ENCODE measurements at regions not wholly inside any gene's neighbourhood (a gene's known extent, or its start where the extent isn't known, plus 50 kb on each side); places are given as distances from the start of the nearest gene placed in this dataset.
"Not testable (repeated sequence)": the region's sequence is repeated elsewhere in the genome, so short reads cannot be mapped to it uniquely, and the experiment has no call there.

DNA sequence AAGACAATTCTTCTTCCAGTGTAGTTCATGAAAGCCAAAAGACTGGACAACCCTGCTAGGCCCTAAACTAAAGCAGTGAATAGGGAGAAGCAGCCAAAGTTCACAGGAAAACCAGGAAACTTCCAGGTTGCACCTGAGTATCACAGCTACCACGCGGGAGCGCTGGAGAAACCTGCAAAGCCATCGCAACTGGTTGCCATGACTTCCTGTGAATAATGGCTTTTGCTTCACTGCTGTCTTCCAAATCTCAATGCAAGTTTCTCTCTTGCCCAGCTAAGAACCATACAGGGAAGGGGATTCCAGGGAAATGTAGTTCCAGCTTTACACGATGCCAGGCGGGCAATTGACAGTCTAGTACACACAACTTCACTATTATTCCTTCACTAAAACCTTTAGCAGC is 114.1 kb downstream of the GXYLT1 start:
- no peak overlapping the region for H3K4me3 Mint-ChIP-seq
- H3K4me1 Mint-ChIP-seq, result peaks cover 6% of the 10 kb centered on the region
- no peak overlapping the region for H3K27ac Mint-ChIP-seq (ENCODE audit: unreplicated experiment)

DNA sequence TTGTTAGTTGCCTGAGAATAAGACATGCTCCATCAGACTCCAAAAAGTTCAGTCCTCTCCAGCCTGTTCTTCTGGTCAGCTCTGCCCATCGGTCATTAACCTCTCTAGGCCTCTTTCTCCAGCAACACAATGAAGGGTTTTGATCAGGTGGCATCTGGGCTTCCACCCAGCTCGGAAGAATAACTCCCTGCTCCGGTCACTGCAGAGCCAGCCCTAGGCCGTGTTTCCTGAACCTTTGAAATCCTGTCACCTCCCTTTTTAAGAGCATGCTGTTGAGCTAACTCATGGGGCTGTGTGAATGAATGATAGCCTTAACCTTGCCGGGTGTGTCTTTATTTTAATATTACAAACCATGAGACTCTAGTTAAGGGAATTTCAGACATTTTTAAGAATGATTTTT is 117.1 kb downstream of the GXYLT1 start:
- Mint-ChIP-seq H3K27ac (ENCODE audit: unreplicated experiment) (no peak overlapping the region), H3K27me3 (ENCODE audit: low read depth) (no peaks in the 10 kb centered on the region), H3K36me3 (ENCODE audit: low read depth) (no peaks in the 10 kb centered on the region), H3K4me3 (no peak overlapping the region), H3K9me3 (peaks cover 2% of the 10 kb centered on the region), H3K4me1 (peaks cover 17% of the 10 kb centered on the region)
- no peak for DNase-seq (ENCODE audit: low read depth, low spot score)
- TF ChIP-seq, protein P1, sequence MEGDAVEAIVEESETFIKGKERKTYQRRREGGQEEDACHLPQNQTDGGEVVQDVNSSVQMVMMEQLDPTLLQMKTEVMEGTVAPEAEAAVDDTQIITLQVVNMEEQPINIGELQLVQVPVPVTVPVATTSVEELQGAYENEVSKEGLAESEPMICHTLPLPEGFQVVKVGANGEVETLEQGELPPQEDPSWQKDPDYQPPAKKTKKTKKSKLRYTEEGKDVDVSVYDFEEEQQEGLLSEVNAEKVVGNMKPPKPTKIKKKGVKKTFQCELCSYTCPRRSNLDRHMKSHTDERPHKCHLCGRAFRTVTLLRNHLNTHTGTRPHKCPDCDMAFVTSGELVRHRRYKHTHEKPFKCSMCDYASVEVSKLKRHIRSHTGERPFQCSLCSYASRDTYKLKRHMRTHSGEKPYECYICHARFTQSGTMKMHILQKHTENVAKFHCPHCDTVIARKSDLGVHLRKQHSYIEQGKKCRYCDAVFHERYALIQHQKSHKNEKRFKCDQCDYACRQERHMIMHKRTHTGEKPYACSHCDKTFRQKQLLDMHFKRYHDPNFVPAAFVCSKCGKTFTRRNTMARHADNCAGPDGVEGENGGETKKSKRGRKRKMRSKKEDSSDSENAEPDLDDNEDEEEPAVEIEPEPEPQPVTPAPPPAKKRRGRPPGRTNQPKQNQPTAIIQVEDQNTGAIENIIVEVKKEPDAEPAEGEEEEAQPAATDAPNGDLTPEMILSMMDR (conservative IDR thresholded peaks at IDR 0.05), result no peak

More for the DNA sequence above, 114.1 kb downstream of the GXYLT1 start:
- H3K36me3 Mint-ChIP-seq (ENCODE audit: low read depth), result no peaks in the 10 kb centered on the region
- DNase-seq (ENCODE audit: low read depth, low spot score), result no peak
- H3K27me3 Mint-ChIP-seq (ENCODE audit: low read depth), result no peaks in the 10 kb centered on the region
- peaks cover 2% of the 10 kb centered on the region for H3K9me3 Mint-ChIP-seq
- TF ChIP-seq, protein P1 (conservative IDR thresholded peaks at IDR 0.05), result no peak

DNA sequence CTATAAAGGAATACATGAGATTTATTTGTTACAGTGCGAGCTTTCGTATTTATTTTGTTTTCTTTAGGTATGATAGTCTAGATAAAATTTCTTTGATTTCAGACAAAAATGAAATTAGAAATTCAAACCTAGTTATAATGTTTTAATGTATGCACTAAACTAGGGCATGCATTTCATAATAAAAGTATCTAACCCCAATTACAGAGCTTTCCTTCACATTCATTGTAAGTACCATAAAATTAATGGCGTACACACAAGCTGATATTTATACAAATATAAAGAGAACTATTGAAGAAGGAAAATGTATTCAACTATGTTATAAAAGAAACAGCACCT is 120.2 kb downstream of the GXYLT1 start:
- no peak overlapping the region for H3K27ac Mint-ChIP-seq (ENCODE audit: unreplicated experiment)
- TF ChIP-seq, protein P1 (conservative IDR thresholded peaks at IDR 0.05), result peak; percentile 29
- no peaks in the 10 kb centered on the region for H3K27me3 Mint-ChIP-seq (ENCODE audit: low read depth)
- no peak overlapping the region for H3K4me3 Mint-ChIP-seq
- H3K36me3 Mint-ChIP-seq (ENCODE audit: low read depth), result no peaks in the 10 kb centered on the region
- peaks cover 21% of the 10 kb centered on the region for H3K4me1 Mint-ChIP-seq
- no peak for DNase-seq (ENCODE audit: low read depth, low spot score)
- peaks cover 2% of the 10 kb centered on the region for H3K9me3 Mint-ChIP-seq

DNA sequence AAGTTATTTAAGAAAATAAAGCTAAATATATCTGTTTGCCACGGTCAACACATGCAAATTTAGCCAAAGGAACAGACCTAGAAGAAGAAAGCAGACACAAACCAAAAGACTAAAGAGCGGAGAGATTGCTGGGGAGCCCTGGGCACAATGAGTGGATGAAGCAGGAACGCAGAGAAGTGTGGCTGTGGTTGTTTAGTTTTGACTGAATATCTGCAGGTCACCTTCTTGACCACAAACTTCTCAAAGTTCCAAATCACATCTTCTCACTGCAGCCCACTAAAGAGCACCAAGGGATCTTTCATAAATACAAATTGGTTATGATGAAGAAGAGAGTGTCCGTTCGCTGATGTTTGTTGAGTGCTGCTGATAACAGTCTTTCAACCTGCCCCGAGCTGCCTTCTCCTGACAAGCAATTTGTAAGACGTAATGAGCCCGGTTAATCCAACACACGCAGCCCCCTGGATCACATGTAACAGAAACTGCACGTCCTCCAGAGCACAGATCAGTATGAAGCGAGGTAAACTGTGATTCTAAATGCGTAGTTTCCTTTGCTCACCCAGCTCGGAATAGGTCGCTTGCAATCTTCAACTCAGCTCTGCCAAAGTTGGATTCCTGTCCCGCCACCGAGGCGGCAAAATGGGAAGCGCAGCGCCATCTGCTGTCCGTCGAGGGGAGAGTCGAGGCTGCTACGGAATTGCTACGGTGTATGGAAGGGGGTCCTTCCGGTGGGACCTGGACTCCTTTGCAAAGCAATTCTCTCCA is 120.8 kb downstream of the GXYLT1 start:
- peak overlapping the region; percentile 7 for H3K27ac Mint-ChIP-seq (ENCODE audit: unreplicated experiment)
- peaks cover 21% of the 10 kb centered on the region for H3K4me1 Mint-ChIP-seq
- no peaks in the 10 kb centered on the region for H3K27me3 Mint-ChIP-seq (ENCODE audit: low read depth)
- H3K4me3 Mint-ChIP-seq, result peak overlapping the region; percentile 56
- peak; percentile 91 for DNase-seq (ENCODE audit: low read depth, low spot score)
- no peaks in the 10 kb centered on the region for H3K36me3 Mint-ChIP-seq (ENCODE audit: low read depth)
- H3K9me3 Mint-ChIP-seq, result peaks cover 2% of the 10 kb centered on the region
- TF ChIP-seq, protein P1 (conservative IDR thresholded peaks at IDR 0.05), result peak; percentile 98

DNA sequence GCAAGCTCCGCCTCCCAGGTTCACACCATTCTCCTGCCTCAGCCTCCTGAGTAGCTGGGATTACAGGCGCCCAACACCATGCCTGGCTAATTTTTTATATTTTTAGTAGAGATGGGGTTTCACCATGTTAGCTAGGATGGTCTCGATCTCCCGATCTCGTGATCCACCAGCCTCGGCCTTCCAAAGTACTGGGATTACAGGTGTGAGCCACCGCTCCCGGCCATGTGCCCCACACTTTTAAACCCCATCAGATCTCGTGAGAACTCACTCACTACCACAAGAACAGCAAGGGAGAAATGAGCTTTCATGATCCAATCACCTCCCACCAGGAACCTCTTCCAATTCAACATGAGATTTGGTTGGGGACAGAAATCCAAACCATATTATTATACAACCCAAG is 122.7 kb downstream of the GXYLT1 start:
- H3K27ac Mint-ChIP-seq (ENCODE audit: unreplicated experiment); DNase-seq (ENCODE audit: low read depth, low spot score); H3K27me3 Mint-ChIP-seq (ENCODE audit: low read depth); H3K36me3 Mint-ChIP-seq (ENCODE audit: low read depth); H3K9me3 Mint-ChIP-seq; H3K4me3 Mint-ChIP-seq: not testable (repeated sequence)
- H3K4me1 Mint-ChIP-seq, result peaks cover 15% of the 10 kb centered on the region

DNA sequence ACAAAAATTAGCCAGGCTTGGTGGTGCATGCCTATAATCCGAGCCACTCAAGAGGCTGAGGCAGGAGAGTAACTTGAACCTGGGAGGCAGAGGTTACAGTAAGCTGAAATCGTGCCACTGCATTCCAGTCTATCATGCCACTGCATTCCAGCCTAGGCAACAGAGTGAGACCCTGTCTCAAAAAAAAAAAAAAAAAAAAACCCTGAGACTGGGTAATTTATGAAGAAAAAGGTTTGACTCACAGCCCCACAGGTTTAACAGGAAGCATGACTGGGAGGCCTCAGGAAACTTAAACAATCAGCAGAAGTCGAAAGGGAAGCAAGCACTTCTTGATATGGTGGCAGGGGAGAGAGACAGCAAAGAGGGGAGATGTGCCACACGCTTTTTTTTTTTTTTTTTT is 123.2 kb downstream of the GXYLT1 start:
- no peak for DNase-seq (ENCODE audit: low read depth, low spot score)
- Mint-ChIP-seq H3K9me3 (no peaks in the 10 kb centered on the region), H3K36me3 (ENCODE audit: low read depth) (no peaks in the 10 kb centered on the region), H3K4me3 (no peak overlapping the region), H3K27ac (ENCODE audit: unreplicated experiment) (no peak overlapping the region), H3K27me3 (ENCODE audit: low read depth) (no peaks in the 10 kb centered on the region), H3K4me1 (peaks cover 15% of the 10 kb centered on the region)
- TF ChIP-seq, protein P1 (conservative IDR thresholded peaks at IDR 0.05), result no peak
